MG63 (cell line): ENCODE measurements at regions not wholly inside any gene's neighbourhood (a gene's known extent, or its start where the extent isn't known, plus 50 kb on each side); places are given as distances from the start of the nearest gene placed in this dataset.

Experiments used
- DNase-seq: peaks from one replicate; pipeline ENCODE4 v3.0.0-alpha.2; 2020
- H3K27me3 ChIP-seq: fragments of 250-450 bp; sonication (Bioruptor Pico); 2 replicates; pipeline ENCODE4 v1.5.1; 2020; ENCODE audit warnings: mild to moderate bottlenecking, moderate library complexity
- H3K36me3 ChIP-seq: fragments of 250-450 bp; sonication (Bioruptor Pico); 2 replicates; pipeline ENCODE4 v1.5.1; 2020; ENCODE audit warnings: mild to moderate bottlenecking, moderate library complexity
- H3K4me3 ChIP-seq: fragments of 250-450 bp; sonication (Bioruptor Pico); 2 replicates; pipeline ENCODE4 v1.5.1; 2020; ENCODE audit warnings: mild to moderate bottlenecking, moderate library complexity
- H3K9me3 ChIP-seq: fragments of 250-450 bp; sonication (Bioruptor Pico); 2 replicates; pipeline ENCODE4 v1.5.1; 2020; ENCODE audit warnings: mild to moderate bottlenecking, moderate library complexity

- Histone ChIP-seq H3K4me3 (no peak overlapping the region), H3K27me3 (no peaks in the 10 kb centered on the region), H3K36me3 (no peaks in the 10 kb centered on the region), H3K9me3 (no peaks in the 10 kb centered on the region)
- DNase-seq = no peak
These were observed 105.0 kb upstream of the PPP2R2D start for GRCh38 chr10:131795761-131796160.

GRCh38 chr10:131797626-131798025 is 103.2 kb upstream of the PPP2R2D start:
- H3K4me3 ChIP-seq = no peak overlapping the region
- H3K27me3 ChIP-seq = no peaks in the 10 kb centered on the region
- H3K9me3 ChIP-seq = no peaks in the 10 kb centered on the region
- DNase-seq = no peak
- H3K36me3 ChIP-seq = no peaks in the 10 kb centered on the region

GRCh38 chr10:131799429-131799828 is 101.4 kb upstream of the PPP2R2D start:
- no peak for DNase-seq
- H3K36me3 ChIP-seq = no peaks in the 10 kb centered on the region
- no peak overlapping the region for H3K4me3 ChIP-seq
- no peaks in the 10 kb centered on the region for H3K9me3 ChIP-seq
- H3K27me3 ChIP-seq = no peaks in the 10 kb centered on the region

- Histone ChIP-seq H3K27me3 (no peaks in the 10 kb centered on the region), H3K4me3 (no peak overlapping the region), H3K9me3 (no peaks in the 10 kb centered on the region), H3K36me3 (no peaks in the 10 kb centered on the region)
- no peak for DNase-seq
These were observed 98.5 kb upstream of the PPP2R2D start for GRCh38 chr10:131802156-131802915.

- Histone ChIP-seq H3K9me3 (no peaks in the 10 kb centered on the region), H3K36me3 (no peaks in the 10 kb centered on the region), H3K27me3 (no peaks in the 10 kb centered on the region), H3K4me3 (no peak overlapping the region)
- DNase-seq = no peak
These were observed 97.8 kb upstream of the PPP2R2D start for GRCh38 chr10:131802996-131803395.

GRCh38 chr10:131803860-131804425 is 96.9 kb upstream of the PPP2R2D start:
- DNase-seq = no peak
- no peaks in the 10 kb centered on the region for H3K27me3 ChIP-seq
- H3K9me3 ChIP-seq = no peaks in the 10 kb centered on the region
- no peaks in the 10 kb centered on the region for H3K36me3 ChIP-seq
- H3K4me3 ChIP-seq = no peak overlapping the region

GRCh38 chr10:131804551-131805295 is 96.1 kb upstream of the PPP2R2D start:
- no peak for DNase-seq
- Histone ChIP-seq H3K36me3 (no peaks in the 10 kb centered on the region), H3K27me3 (no peaks in the 10 kb centered on the region), H3K4me3 (no peak overlapping the region), H3K9me3 (no peaks in the 10 kb centered on the region)

- Histone ChIP-seq H3K9me3 (no peaks in the 10 kb centered on the region), H3K36me3 (no peaks in the 10 kb centered on the region)
These were observed 95.1 kb upstream of the PPP2R2D start for GRCh38 chr10:131805696-131806095.

GRCh38 chr10:131806146-131806545 is 94.7 kb upstream of the PPP2R2D start:
- Histone ChIP-seq H3K9me3 (no peaks in the 10 kb centered on the region), H3K27me3 (no peaks in the 10 kb centered on the region), H3K36me3 (no peaks in the 10 kb centered on the region), H3K4me3 (no peak overlapping the region)
- DNase-seq = no peak

More at GRCh38 chr10:131805696-131806095, 95.1 kb upstream of the PPP2R2D start:
- H3K27me3 ChIP-seq = no peaks in the 10 kb centered on the region
- no peak for DNase-seq
- no peak overlapping the region for H3K4me3 ChIP-seq

GRCh38 chr10:131806646-131807317 is 94.0 kb upstream of the PPP2R2D start:
- no peak for DNase-seq

GRCh38 chr10:131808370-131808930 is 92.4 kb upstream of the PPP2R2D start:
- no peak for DNase-seq
- Histone ChIP-seq H3K9me3 (no peaks in the 10 kb centered on the region), H3K4me3 (no peak overlapping the region), H3K36me3 (no peaks in the 10 kb centered on the region), H3K27me3 (no peaks in the 10 kb centered on the region)

More at GRCh38 chr10:131806646-131807317, 94.0 kb upstream of the PPP2R2D start:
- no peaks in the 10 kb centered on the region for H3K36me3 ChIP-seq
- no peaks in the 10 kb centered on the region for H3K27me3 ChIP-seq
- H3K9me3 ChIP-seq = no peaks in the 10 kb centered on the region
- H3K4me3 ChIP-seq = no peak overlapping the region

GRCh38 chr10:131810036-131810804 is 90.6 kb upstream of the PPP2R2D start:
- Histone ChIP-seq H3K36me3 (no peaks in the 10 kb centered on the region), H3K9me3 (no peaks in the 10 kb centered on the region), H3K4me3 (no peak overlapping the region), H3K27me3 (no peaks in the 10 kb centered on the region; the same call in 1 of the 2 replicates)
- DNase-seq = no peak

- no peak for DNase-seq
- no peaks in the 10 kb centered on the region for H3K9me3 ChIP-seq
- peaks cover 7% of the 10 kb centered on the region; the same call in 1 of the 2 replicates for H3K27me3 ChIP-seq
- H3K36me3 ChIP-seq = no peaks in the 10 kb centered on the region
- no peak overlapping the region for H3K4me3 ChIP-seq
These were observed 89.8 kb upstream of the PPP2R2D start for GRCh38 chr10:131810805-131811629.

GRCh38 chr10:131811630-131812403 is 89.0 kb upstream of the PPP2R2D start:
- peaks cover 15% of the 10 kb centered on the region; the same call in 1 of the 2 replicates for H3K27me3 ChIP-seq
- no peaks in the 10 kb centered on the region for H3K9me3 ChIP-seq

More at GRCh38 chr10:131811630-131812403, 89.0 kb upstream of the PPP2R2D start:
- no peak overlapping the region for H3K4me3 ChIP-seq
- H3K36me3 ChIP-seq = no peaks in the 10 kb centered on the region
- no peak for DNase-seq
